T-helper 2 cell (primary cell): ENCODE measurements at regions not wholly inside any gene's neighbourhood (a gene's known extent, or its start where the extent isn't known, plus 50 kb on each side); places are given as distances from the start of the nearest gene placed in this dataset.

Experiments used
- DNase-seq, 5 experiments: peaks; one replicate each; pipeline versions ENCODE4 v3.0.0 to v3.0.0-alpha.2; 2012 to 2022

DNA sequence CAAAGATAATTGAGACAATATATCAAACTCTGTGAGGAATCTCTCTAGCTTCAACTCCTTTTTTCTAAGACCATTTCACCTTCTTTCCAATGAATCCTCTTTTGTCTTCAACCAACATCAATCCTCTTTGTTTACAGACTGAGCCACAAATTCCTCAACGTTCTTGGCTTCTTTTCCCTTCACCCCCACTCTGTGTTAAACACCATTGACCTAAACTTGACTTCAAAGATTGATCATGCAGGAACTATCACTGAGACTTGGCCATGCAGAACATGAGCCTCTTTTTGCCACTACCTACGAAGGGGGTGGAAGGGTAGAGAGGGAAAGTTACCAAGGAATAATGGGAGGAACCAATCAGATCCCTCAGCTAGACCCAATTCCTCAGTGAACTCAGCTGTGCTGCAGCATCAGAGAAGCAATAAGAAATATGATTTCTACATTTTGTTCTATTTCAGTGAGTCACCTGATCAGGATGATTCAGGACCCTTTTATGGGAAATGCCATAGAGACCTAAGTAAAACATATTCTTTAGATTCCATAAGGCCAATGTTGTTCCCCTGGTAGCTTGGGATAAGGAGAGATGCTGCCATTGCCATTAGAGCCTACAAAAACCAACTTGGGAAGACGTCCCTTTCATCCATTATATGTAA, 187.7 kb upstream of the RGMB start:
- DNase-seq: no peak

DNA sequence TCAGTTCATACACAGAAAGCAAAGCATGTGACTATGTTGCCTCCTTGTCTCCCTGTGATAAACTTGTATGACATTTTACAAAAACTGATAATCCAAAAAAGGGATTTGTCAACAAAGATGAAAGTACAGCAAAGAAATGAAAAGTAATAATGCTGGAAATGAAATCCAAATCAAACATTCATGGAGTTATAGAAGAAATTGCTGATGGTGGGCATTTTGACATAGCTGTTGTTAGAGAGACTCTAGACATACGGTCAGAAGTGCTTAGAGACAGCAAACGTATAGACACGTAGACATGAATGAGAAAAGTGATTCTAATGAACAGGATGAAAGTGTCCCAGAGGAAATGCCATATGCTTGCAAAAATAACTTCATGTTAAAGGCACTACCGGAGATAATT, 186.9 kb upstream of the RGMB start:
- no peak for DNase-seq

DNA sequence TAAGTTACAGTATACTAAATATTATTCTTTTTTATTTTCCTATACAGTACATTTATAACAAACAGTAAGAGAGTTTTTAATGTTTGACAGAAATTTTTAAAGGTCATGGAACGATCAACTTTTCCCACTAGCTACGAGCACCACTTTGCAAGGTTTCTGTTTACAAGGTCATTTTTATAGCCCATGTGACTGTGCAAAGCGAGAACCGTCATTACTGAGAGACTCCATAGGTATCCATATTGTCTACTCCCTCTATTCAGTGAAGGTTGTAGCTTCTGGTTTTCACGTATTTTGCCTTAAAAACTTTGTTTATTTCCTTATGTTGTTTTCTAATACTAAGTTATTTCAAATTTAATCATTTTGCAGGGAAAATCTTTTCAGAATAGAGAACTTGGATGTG, 186.3 kb upstream of the RGMB start:
- no peak for DNase-seq

DNA sequence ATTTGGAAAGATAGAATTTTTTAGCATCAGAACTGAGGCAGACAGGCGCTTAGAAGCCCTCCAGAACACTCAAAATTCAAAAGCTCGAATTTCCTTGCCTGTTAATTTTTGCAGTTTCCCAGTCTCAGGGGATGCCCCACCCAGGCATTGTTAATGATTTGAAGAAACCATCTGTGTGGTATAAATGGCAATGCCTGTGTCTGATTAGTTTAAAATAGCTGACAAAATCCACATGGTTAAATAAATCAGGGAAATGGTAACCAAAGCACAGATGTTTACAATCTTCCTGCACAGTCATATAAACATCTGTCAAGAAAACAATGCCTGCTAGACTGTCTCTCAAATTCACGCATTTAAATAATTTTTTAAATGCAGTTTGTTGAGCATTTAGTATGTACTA, 185.2 kb upstream of the RGMB start:
- no peak for DNase-seq

DNA sequence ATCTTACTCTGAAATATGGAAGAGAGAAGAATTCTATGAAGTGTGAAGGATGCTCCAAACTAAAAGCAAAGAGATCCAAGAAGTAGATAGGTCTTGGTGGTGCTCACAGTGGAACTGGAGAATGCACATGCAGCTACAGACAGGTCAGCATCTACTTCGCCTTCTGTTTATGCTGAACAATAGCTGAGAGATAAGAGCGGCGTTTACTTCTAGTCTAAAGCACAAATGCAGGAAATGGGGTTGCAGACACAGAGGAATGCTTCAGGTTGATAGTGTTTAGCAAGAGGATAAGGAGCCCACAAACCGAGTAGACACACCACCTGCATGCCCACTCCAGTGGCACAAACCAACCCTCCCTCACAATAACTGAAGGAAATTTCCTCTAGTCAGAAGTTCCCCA, 180.0 kb upstream of the RGMB start:
- DNase-seq: no peak

DNA sequence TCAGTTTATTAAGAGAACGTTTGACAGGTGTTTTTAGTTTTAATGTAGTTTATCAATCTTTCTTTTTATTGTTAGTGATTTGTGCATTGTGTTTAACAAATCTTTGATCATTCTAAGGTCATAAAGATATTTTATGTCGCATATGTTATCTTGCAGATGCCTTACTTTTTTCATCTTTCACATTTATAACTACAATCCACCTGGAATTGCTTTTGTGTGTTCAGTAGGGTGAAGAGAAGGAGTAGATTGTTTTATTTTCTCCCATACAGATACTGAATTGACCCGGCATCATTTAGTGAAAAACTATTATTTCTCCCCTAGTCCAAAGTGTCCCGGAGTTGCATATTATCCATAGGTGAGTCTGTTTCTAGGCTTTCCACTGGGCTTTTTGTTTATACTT, 179.4 kb upstream of the RGMB start:
- no peak for DNase-seq

DNA sequence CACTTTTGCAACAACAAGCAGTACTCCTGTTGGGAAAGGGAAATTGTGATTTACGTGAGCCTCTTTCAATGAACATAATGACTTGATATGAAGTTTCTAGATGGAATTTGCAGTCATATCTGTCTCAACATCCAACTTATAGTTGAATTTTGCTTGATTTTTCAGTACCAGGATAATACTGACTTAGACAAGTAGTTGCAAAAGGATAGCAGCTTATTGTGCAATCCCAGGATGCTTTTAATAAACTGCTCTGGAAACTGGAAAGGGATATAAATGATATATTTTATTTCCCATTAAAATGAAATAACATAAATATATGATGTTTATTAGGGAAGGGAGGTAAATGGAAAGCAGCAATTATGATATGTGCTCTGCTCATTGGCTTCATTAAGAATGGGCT, 174.4 kb upstream of the RGMB start:
- DNase-seq: no peak

DNA sequence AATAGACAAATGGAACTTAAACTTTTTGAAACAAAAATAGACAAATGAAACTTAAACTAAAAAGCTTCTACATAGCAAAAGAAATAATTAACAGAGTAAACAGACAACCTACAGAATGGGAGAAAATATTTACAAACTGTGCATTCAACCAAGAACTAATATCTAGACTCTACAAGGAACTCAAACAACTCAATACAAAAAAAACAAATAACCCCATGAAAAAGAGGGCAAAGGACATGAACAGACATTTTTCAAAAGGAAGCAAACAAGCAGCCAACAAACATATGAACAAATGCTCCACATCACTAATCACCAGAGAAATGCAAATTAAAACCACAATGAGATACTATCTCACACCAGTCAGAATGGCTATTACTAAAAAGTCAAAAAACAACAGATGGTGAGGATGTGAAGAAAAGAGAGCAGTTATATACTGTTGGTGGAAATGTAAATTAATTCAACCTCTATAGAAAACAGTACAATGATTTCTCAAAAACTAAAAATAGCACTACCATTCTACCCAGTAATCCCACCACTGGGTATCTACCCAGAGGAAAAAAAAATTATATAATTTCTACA, 170.8 kb upstream of the RGMB start:
- no peak for DNase-seq

DNA sequence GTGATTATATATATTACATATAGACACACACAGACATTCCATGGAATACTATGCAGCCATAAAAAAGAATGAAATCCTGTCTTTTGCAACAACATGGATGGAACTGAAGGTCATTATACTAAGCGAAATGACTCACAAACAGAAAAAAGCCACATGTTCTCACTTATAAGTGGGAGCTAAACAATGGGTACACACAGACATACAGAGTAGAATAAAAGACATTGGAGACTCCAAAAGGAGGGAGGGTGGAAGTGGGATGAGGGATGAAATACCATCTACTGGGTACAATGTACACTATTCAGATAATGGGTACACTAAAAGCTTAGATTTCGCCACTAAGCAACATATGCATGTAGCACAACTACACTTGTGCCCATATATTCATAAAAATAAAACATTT, 170.0 kb upstream of the RGMB start:
- DNase-seq: no peak

DNA sequence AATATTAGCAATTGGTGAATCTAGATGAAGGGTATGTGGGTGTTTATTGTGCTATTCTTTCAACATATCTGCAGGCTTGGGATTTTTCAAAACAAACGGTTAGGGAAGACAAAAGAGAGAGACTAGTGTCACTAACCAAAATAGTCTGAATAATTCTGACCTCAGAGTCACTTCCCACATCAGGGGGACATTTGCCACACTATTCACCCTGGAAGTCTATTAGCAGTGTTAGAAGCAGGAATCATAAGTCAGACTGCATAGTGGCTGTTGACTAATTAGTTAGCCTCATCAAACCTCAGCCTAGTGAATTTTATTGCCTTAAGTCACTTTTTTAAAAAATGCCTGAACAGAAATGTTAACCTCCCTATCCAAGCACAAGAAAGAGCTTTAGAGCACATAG, 169.2 kb upstream of the RGMB start:
- DNase-seq: no peak

DNA sequence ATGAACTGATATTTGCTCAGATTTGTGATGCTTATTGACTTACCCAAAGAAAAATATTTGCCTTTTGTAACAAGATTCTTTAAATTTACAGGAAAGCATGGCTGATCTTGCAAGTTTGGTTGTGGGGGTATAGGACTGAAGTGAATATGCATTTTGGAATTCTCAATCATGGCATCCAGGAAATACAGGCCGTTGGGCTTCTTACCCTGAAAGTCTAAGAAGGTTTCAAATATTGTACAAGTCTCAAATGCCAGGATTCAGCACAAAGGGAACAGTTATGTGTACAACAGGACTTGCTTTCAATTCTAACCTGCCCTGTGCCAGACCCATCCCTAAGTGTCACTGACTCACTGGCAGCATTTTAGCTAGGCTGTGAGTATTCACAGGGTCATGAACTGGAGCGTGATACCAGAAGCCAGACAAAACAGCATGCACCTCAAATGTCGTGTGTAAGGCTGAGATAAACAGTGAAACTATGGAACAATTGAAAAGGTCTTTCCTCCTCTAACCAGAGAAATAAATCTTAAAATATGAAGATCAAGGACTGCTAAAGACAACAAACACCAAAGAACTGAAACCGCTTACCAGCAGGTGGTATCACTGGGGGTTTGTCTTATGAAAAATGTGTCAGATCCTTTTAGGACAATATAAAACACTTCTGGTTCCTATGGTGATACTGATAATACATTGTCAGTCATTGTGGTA, 168.6 kb upstream of the RGMB start:
- DNase-seq: no peak

DNA sequence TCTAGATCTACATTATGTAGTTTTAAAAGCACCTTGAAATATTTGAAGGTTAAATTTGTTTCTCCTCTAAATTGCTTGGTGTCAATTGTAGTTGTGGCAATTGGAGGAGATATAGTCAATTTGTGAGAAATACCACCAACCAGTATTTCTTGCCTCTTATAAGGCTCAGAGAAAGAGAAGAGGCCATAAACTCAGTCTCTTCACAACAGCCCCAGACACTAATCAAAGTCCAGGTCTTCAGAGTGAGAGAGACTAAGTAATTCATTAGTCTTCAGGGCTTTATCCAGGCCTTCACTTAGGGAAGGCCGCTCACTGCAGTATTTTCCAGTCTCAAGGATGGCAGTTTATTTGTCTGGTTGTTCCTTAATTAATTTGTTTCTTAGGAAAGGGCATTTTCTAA, 168.0 kb upstream of the RGMB start:
- no peak for DNase-seq

DNA sequence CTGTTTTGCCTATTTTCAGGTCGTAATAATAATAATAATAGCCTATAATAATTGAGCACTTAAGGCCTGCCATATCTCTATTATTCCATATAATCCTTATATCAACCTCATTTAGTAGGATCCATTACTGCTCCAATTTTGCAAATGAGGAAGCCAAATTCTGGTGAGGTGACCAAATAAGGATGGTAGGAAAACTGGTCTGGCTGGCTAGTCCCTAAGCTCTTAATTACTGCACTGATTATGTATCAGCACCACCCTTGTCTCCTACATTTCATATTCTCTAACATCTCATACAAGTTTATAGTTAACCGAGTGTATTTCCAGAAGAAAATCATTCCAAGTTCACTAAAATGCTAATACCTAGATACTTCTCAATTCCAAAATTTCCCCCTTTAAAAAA, 166.5 kb upstream of the RGMB start:
- DNase-seq: no peak

DNA sequence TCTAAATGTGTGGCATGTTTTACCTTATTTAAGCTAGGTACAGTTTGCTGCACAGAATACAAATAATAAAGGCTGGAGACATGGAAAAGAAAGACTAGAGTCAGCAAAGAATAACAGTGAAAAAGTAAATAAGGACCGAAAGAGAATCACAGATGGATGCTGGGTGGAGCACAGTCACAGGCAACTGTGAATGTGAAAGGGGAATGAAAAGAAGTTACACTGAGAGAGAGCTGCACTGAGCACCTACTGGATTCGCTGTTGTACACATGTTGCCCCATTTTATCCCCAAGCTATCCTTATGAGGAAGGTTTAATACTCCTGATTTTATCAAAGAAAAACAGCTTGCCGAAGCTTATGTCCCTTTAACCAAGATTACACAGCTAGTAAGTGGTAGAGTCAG, 165.4 kb upstream of the RGMB start:
- no peak for DNase-seq

DNA sequence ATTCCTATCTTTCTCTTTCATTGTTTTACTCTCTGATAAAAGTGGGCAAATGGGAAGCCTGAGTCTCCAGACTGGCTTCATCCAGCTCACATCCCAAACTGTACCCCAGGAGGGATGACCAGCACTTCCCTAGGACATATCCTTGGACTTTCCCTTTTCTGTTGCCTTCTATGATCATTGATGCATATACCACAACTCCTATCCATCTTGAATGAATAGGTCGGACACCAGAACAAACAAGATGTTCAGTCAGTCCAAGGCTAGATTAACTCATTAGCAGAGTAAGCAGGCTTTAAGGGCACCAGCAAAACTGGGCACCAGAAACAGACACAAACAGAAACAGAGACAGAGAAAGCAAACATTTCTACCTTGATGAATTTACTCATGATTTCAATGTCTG, 159.1 kb upstream of the RGMB start:
- DNase-seq: no peak

DNA sequence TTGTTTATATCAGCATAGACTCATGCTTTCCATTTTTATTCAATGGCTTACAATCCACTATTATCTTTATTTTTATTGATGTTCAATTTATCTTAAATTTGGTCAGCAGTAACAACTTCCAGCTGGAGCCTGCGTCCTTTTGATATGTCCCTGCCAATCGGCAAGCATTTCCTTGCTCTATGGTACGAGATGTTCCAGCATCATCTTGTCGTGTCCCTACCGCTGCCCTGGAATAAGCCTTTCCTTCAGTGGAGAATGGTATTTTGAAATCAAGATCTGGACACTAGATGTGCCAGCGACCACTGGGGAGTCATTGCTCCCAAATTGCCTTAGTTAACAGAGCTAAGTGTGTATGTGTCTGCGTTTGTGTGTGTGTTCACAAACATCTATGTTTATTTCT, 151.6 kb upstream of the RGMB start:
- DNase-seq: no peak

DNA sequence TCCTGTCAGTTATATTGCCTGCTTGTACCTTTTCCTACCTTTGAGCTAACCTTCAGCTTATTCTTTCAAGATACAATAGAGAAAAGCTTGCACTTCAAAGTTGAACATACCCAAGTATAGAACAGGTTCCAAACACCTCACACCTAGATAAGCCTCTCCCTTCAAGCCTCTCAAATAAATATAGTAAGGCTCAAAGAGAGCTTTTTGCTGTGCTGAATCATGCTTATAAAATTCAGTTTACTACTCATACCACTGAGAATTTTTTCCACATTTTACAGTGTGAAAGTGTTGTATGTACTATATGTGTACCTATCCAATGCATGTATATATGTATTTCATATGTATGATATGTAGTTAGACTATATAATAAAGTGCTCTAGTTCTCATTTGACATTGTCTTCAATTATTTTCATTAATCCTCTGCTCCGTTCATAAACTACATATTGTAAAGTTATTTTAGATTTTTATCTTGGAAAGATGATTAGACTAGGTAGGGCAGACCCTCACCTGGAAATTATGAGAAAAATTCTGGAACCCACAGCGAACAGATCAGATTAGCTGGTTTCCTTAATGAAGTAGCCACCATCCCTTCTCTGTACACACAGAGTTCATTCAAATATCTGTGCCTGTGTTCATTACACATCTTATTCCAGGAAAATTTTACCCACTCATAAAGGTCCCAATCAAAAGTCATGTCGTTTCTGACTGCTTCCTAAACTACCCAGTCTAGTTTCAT, 149.2 kb upstream of the RGMB start:
- DNase-seq: no peak

DNA sequence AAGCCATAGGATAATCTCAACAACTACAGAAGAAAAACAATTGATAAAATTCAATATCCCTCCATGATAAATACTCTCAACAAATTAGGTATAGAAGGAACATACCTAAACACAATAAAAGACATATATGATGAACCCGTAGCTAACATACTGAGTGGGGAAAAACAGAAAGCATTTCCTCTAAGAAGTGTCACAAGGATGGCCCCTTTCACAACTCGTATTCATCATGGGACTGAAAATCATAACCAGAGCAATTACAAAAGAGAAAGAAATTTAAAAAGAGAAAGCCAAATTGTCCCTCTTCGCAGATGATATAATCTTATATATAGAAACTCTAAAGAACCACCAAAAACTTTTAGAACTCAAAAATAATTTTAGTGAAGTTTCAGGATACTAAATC, 146.3 kb upstream of the RGMB start:
- no peak for DNase-seq

DNA sequence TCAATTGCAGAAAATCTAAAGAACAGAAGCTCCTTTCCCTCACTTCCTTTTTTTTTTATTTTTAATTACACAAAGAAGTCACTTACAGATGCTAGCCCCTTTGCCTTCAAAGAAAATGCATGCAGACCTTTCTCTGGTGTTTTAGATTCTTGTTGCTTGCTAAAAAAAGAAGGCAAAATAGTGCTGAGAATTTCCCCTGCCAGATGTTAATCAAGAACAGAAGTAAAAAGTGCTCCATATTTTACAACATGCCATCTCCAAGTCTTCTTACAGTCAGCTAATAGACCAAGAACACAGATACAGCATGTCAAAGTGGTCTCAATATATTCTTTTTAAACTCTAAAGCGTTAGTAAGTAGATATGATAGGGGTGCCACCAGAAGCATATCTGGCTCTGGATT, 142.8 kb upstream of the RGMB start:
- DNase-seq: no peak

DNA sequence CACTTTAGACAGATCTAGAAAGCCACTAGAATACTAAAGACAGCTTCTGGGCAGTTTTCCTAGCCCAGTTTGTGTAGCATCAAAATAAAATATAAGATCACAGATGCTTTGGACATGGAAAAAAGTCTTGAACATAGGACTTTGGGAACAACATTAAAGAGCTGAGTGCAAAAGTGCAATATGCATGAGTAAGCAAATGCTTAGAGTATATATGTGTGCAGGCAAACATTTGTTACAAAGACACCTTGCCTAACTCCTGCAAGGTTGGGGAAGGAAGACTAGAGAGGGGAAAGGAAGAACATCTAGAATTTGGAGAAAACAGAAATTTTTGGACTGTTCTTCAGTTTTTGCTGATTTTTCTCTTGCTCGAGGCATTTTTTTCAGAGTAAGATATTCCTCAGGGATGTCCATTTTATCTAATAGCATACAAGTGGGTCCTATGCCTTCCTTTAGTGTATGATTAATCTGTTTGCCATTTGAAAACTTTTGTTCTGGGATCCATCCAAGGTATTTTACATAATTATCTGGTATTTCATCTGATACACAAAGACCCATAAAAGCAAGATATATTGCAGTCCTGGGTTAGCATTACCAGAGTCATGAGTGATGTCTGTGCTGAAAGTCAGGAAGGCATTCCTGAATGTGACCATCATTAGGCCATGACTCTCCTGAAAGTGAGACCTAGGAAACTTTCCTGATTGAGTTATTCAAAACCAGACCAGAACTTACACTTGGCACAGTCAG, 142.0 kb upstream of the RGMB start:
- DNase-seq: no peak

DNA sequence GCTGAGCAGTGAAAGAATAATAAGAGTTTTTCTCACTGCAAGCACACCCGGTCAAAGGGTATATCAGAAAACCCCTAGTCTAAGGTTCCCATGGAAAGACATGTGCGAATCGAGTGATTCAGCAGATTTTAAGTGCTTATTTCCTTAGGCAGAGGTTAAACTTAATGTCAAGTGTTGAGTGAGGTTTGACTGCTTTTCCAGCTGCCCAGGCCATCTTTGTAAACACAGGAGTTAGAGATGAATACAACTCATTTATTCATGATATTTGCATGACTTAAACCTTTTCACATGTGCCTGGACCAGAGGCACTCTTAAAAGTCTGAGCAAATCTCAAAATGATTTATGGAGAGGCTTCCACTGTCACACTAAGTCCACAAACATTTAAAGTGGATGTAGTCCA, 137.8 kb upstream of the RGMB start:
- DNase-seq: no peak

DNA sequence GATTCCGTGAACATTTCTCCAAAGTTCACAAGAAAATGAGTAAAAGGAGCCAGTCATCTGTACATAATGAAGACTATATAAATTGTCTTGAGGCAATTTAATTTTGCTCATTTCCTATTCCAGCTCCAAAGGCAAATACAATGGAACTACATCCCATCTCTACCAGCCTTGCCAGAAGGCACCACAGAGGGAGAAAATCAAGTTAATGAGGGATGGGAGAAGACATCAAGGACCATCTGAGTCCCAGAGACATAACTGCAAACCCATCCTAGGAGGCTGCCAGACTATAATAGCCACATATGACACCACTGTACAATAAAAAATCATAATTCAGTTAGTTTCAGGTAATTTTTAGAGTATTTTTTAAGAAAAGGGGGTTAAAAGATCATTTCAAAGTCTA, 136.3 kb upstream of the RGMB start:
- DNase-seq: no peak

DNA sequence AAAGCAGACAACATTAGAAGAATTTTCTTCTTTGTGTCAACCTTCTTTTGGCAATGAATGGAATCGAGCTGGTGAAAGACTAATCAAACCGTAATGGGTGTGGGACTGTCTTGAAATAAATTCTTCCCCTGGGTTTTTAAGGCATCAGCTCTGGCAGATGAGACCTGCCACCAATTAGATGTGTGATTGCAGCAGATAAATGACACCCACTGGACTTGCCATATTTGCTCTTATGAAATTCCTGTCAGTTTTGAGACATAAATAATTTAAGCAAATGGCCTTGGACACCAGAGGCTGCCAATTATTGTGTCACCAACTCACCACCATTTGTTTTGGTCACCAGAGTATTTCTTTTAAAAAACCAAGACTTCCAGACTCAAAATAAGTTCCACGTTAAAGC, 135.9 kb upstream of the RGMB start:
- no peak for DNase-seq
